GM12875 (cell line): ENCODE measurements at regions not wholly inside any gene's neighbourhood (a gene's known extent, or its start where the extent isn't known, plus 50 kb on each side); places are given as distances from the start of the nearest gene placed in this dataset.

Source experiments
- H3K4me3 ChIP-seq: one replicate; pipeline ENCODE4 v1.5.1; 2011; ENCODE audit warnings: low read depth, low read length, control low read depth
- TF ChIP-seq, protein P1 (sequence below): IDR thresholded peaks from 2 replicates; pipeline ENCODE4 v1.5.1; 2011; ENCODE audit warnings: low read depth, mild to moderate bottlenecking, control low read depth, inconsistent platforms, low read length, moderate library complexity, borderline replicate concordance; ENCODE audit not compliant: insufficient read depth

DNA sequence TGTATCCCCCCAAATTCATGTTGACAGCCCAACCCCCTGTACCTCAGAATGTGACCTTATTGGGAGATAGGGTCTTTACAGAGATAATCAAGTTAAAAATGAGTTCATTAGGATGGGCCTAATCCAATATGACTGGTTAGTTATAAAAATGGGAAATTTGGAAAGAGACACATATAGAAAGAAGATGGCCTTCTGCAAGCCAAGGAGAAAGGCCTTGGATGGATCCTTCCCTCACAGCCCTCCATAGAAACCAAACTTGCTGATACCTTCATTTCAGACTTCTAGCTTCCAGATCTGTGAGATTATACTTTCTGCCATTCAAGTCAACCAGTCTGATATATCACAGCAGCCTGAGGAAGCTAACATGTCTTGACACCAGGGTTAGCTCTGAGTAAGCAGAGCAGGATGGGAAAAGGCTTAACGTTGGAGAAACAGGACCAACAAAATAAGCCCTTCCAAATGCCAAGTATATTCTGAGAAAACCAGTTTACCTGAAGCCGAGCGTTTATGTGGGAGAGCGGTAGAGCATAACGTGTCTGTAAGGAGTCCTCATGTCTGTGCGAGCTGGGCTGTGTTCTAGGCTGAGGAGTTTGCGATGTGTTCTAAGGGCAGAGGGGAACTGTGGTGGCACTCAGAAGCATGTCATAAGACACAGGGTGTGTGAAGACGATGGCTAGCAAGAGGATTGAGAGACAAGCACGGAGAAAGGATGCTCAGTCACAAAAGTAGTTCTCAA, 206.1 kb downstream of the PIK3R1 start:
- TF ChIP-seq, protein P1, sequence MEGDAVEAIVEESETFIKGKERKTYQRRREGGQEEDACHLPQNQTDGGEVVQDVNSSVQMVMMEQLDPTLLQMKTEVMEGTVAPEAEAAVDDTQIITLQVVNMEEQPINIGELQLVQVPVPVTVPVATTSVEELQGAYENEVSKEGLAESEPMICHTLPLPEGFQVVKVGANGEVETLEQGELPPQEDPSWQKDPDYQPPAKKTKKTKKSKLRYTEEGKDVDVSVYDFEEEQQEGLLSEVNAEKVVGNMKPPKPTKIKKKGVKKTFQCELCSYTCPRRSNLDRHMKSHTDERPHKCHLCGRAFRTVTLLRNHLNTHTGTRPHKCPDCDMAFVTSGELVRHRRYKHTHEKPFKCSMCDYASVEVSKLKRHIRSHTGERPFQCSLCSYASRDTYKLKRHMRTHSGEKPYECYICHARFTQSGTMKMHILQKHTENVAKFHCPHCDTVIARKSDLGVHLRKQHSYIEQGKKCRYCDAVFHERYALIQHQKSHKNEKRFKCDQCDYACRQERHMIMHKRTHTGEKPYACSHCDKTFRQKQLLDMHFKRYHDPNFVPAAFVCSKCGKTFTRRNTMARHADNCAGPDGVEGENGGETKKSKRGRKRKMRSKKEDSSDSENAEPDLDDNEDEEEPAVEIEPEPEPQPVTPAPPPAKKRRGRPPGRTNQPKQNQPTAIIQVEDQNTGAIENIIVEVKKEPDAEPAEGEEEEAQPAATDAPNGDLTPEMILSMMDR, result no peak
- no peak overlapping the region for H3K4me3 ChIP-seq

GRCh38 chr5:68423154-68423811, 207.7 kb downstream of the PIK3R1 start:
- no peak overlapping the region for H3K4me3 ChIP-seq
- TF ChIP-seq, protein P1, result no peak

GRCh38 chr5:68424799-68425537, 209.4 kb downstream of the PIK3R1 start:
- TF ChIP-seq, protein P1, result no peak
- H3K4me3 ChIP-seq, result no peak overlapping the region

- TF ChIP-seq, protein P1, result no peak
- no peak overlapping the region for H3K4me3 ChIP-seq
Measured at GRCh38 chr5:68426586-68426985, 211.0 kb downstream of the PIK3R1 start.

DNA sequence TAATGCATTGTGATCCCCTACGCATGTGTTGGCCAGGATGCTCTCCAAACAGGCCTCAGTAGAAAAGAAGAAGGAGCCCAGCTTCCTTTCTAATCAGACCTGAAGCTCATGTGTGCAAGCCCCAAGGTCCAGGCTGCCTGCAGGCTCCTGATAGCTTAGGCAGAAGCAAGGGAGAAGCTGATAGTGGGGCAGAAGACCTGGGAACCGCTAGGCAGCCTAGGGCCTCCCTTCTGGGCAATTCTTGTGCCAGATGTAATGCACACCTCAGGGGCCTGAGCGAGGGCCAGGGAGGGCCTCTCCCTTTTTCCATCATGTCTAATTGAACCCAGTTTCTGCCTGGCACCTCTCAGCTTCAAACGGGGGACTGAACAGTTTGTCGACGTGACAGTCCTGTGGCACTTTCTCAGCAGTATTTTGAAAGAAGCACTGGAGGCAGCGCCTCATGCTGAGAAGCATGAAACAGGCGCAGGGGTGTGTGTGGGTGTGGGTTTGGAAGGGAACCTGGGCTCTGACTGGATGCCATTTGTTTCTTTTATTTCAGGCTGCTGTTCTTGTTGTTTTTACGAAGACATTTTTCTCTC, 212.8 kb downstream of the PIK3R1 start:
- TF ChIP-seq, protein P1, result no peak
- H3K4me3 ChIP-seq, result no peak overlapping the region

DNA sequence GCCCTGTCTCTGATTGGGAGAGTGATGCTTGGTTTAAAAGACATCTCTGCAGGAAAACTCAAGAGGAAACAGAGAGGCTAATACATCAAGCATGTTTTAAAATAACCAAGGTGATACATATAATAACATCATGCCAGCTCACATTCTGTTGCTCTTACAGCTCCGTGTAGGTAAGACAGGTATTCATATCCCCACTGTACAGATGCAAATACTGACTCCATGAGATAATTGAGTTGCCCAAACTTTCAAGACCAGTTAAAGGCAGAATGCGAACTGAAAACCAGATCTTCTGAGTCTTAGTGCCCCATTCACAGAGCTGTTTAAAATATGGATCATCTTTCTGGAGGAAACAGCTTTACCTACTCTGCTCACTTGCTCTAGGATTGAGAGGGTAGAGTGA, 214.0 kb downstream of the PIK3R1 start:
- H3K4me3 ChIP-seq, result no peak overlapping the region
- TF ChIP-seq, protein P1, result no peak
